K562 (cell line): ENCODE measurements at regions not wholly inside any gene's neighbourhood (a gene's known extent, or its start where the extent isn't known, plus 50 kb on each side); places are given as distances from the start of the nearest gene placed in this dataset.

ENCODE experiments used
- ARID1B ChIP-seq: fragments of 450-650 bp; IDR thresholded peaks from 2 replicates; pipeline ENCODE4 v1.6.1; 2016; ENCODE audit warnings: antibody characterized with exemption, mild to moderate bottlenecking, inconsistent platforms
- HDAC6 ChIP-seq: IDR thresholded peaks from 2 replicates; pipeline ENCODE4 v1.6.1; 2012; ENCODE audit warnings: low read depth, mild to moderate bottlenecking, control low read depth, inconsistent platforms, low read length, moderate library complexity
- IFI16 ChIP-seq: fragments of 250-450 bp; sonication (Bioruptor Pico); IDR thresholded peaks from 2 replicates; pipeline ENCODE4 v2.1.2; 2022; ENCODE audit warnings: mild to moderate bottlenecking, inconsistent platforms
- JUN ChIP-seq, 2 experiments: sonication (generic) in 1 of 2; formaldehyde crosslinking in 1 of 2; IDR thresholded peaks; 2 replicates each; pipeline versions ENCODE4 v1.6.1 to v1.8.0; 2012 to 2022; ENCODE audit warnings: borderline replicate concordance in 2 of 2, mild to moderate bottlenecking in 2 of 2, improper control_type of control experiment in 1 of 2, low read depth in 1 of 2, low read length in 1 of 2, missing genetic modification reagents in 1 of 2
- LCOR ChIP-seq: sonication (generic); formaldehyde crosslinking; IDR thresholded peaks from 2 replicates; pipeline ENCODE4 v1.8.0; 2022; ENCODE audit warnings: mild to moderate bottlenecking, missing genetic modification reagents
- NCOA4 ChIP-seq: fragments of 450-650 bp; IDR thresholded peaks from 2 replicates; pipeline ENCODE4 v1.6.1; 2018; ENCODE audit warnings: mild to moderate bottlenecking; ENCODE audit not compliant: partially characterized antibody
- SP1 ChIP-seq: sonication (generic); formaldehyde crosslinking; IDR thresholded peaks from 2 replicates; pipeline ENCODE4 v1.8.1; 2022; ENCODE audit warnings: mild to moderate bottlenecking, missing genetic modification reagents
- ZNF140 ChIP-seq: fragments of 250-450 bp; sonication (Bioruptor Pico); IDR thresholded peaks from 2 replicates; pipeline ENCODE4 v1.8.0; 2021; ENCODE audit warnings: moderate library complexity, mild to moderate bottlenecking, inconsistent platforms
- ZNF263 ChIP-seq: sonication (generic); formaldehyde crosslinking; IDR thresholded peaks from 2 replicates; pipeline ENCODE4 v1.8.0; 2022; ENCODE audit warnings: mild to moderate bottlenecking, missing genetic modification reagents, borderline replicate concordance
- TF ChIP-seq, protein P1 (sequence below), 2 experiments: fragments of 450-650 bp in 1 of 2; sonication (generic) in 1 of 2; formaldehyde crosslinking in 1 of 2; IDR thresholded peaks; 2 replicates each; pipeline versions ENCODE4 v1.7.1 to v1.9.0; 2016 to 2022; ENCODE audit warnings: inconsistent platforms in 1 of 2, mild to moderate bottlenecking in 1 of 2, missing genetic modification reagents in 1 of 2

DNA sequence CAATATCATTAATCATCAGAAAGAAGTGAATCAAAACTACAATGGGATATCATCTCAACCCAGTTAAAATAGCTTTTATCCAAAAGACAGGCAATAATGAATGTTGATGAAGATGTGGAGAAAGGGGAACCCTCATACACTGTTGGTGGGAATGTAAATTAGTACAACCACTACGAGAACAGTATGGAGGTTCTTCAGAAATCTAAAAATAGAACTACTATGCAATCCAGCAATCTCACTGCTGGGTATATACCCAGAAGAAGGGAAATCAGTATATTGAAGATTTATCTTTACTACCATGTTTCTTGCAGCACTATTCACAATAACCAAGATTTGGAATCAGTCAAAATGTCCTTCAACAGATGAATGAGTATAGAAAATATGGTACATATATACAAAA is 189.8 kb downstream of the HHIPL2 start (continued):
- TF ChIP-seq, protein P1, sequence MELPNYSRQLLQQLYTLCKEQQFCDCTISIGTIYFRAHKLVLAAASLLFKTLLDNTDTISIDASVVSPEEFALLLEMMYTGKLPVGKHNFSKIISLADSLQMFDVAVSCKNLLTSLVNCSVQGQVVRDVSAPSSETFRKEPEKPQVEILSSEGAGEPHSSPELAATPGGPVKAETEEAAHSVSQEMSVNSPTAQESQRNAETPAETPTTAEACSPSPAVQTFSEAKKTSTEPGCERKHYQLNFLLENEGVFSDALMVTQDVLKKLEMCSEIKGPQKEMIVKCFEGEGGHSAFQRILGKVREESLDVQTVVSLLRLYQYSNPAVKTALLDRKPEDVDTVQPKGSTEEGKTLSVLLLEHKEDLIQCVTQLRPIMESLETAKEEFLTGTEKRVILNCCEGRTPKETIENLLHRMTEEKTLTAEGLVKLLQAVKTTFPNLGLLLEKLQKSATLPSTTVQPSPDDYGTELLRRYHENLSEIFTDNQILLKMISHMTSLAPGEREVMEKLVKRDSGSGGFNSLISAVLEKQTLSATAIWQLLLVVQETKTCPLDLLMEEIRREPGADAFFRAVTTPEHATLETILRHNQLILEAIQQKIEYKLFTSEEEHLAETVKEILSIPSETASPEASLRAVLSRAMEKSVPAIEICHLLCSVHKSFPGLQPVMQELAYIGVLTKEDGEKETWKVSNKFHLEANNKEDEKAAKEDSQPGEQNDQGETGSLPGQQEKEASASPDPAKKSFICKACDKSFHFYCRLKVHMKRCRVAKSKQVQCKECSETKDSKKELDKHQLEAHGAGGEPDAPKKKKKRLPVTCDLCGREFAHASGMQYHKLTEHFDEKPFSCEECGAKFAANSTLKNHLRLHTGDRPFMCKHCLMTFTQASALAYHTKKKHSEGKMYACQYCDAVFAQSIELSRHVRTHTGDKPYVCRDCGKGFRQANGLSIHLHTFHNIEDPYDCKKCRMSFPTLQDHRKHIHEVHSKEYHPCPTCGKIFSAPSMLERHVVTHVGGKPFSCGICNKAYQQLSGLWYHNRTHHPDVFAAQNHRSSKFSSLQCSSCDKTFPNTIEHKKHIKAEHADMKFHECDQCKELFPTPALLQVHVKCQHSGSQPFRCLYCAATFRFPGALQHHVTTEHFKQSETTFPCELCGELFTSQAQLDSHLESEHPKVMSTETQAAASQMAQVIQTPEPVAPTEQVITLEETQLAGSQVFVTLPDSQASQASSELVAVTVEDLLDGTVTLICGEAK (IDR thresholded peaks at IDR 0.05): no peak
- TF ChIP-seq, protein P1 (CRISPR knock-in tag; IDR thresholded peaks at IDR 0.05): no peak
- TF ChIP-seq IFI16 (CRISPR knock-in tag) (no peak), ZNF263 (CRISPR knock-in tag) (no peak), HDAC6 (no peak), JUN (IDR thresholded peaks at IDR 0.05; ENCODE audit: borderline replicate concordance, low read depth, low read length) (no peak), JUN (CRISPR knock-in tag; IDR thresholded peaks at IDR 0.05; ENCODE audit: borderline replicate concordance) (no peak), NCOA4 (no peak), ARID1B (no peak), LCOR (CRISPR knock-in tag) (no peak), SP1 (CRISPR knock-in tag) (no peak), ZNF140 (CRISPR knock-in tag) (no peak)
- TF ChIP-seq, all 486 proteins: peak for 0
